WTC11 (cell line): ENCODE measurements at regions not wholly inside any gene's neighbourhood (a gene's known extent, or its start where the extent isn't known, plus 50 kb on each side); places are given as distances from the start of the nearest gene placed in this dataset.

ENCODE experiments used
- ATAC-seq: fragments of 200-7000 bp; cut with Tn5 transposase; 2 replicates; pipeline ENCODE4 v1.10.0; 2021; ENCODE audit warnings: mild to moderate bottlenecking, moderate library complexity
- CTCF ChIA-PET: fragments of 300-600 bp; sonication (Branson Sonifier 250); formaldehyde crosslinking; loops from one replicate; lab custom pipeline; 2021; ENCODE audit warnings: antibody characterized with exemption; lab: Charles Lee
- POLR2A ChIA-PET: fragments of 350-600 bp; sonication (Branson Sonifier 250); formaldehyde crosslinking; loops from one replicate; lab custom pipeline; 2021; ENCODE audit warnings: antibody characterized with exemption; lab: Charles Lee
- DNase-seq: peaks from one replicate; pipeline ENCODE4 v3.0.0; 2021; ENCODE audit warnings: low spot score
- H3K27ac Mint-ChIP-seq: 2 replicates; pipeline ENCODE4 v1.8.0; 2021; ENCODE audit warnings: mixed read lengths
- H3K27me3 Mint-ChIP-seq: 2 replicates; pipeline ENCODE4 v1.8.0; 2021; ENCODE audit warnings: low read depth, mild to moderate bottlenecking, moderate library complexity, mixed read lengths
- H3K36me3 Mint-ChIP-seq: 2 replicates; pipeline ENCODE4 v1.8.0; 2021; ENCODE audit warnings: mixed read lengths
- H3K4me1 Mint-ChIP-seq: 2 replicates; pipeline ENCODE4 v1.8.0; 2022; ENCODE audit warnings: mixed read lengths
- H3K4me3 Mint-ChIP-seq: 2 replicates; pipeline ENCODE4 v1.8.0; 2021; ENCODE audit warnings: mild to moderate bottlenecking, moderate library complexity, mixed read lengths
- H3K9me3 Mint-ChIP-seq: 2 replicates; pipeline ENCODE4 v1.8.0; 2021; ENCODE audit warnings: mixed read lengths
- ATF2 ChIP-seq: sonication (generic); formaldehyde crosslinking; IDR thresholded peaks from 2 replicates; pipeline ENCODE4 v1.8.1; 2022; ENCODE audit warnings: low read depth, missing genetic modification reagents, borderline replicate concordance
- ATF6 ChIP-seq: sonication (generic); formaldehyde crosslinking; IDR thresholded peaks from 2 replicates; pipeline ENCODE4 v1.8.1; 2023; ENCODE audit warnings: mild to moderate bottlenecking, missing genetic modification reagents
- E2F1 ChIP-seq: sonication (generic); formaldehyde crosslinking; IDR thresholded peaks from 2 replicates; pipeline ENCODE4 v1.8.0; 2022; ENCODE audit warnings: mild to moderate bottlenecking, missing genetic modification reagents
- ELF4 ChIP-seq: sonication (generic); formaldehyde crosslinking; IDR thresholded peaks from 2 replicates; pipeline ENCODE4 v1.8.1; 2022; ENCODE audit warnings: low read depth, mild to moderate bottlenecking, moderate library complexity, missing genetic modification reagents
- MAX ChIP-seq: sonication (generic); formaldehyde crosslinking; IDR thresholded peaks from 2 replicates; pipeline ENCODE4 v1.8.0; 2022; ENCODE audit warnings: mild to moderate bottlenecking, missing genetic modification reagents
- MLX ChIP-seq: sonication (generic); formaldehyde crosslinking; IDR thresholded peaks from 2 replicates; pipeline ENCODE4 v1.8.1; 2023; ENCODE audit warnings: mild to moderate bottlenecking, missing genetic modification reagents, moderate library complexity
- MXD4 ChIP-seq: fragments of 250-450 bp; sonication (Bioruptor Pico); IDR thresholded peaks from 2 replicates; pipeline ENCODE4 v1.8.0; 2021; ENCODE audit warnings: mild to moderate bottlenecking, moderate library complexity, borderline replicate concordance
- OVOL2 ChIP-seq: fragments of 250-450 bp; sonication (Bioruptor Pico); IDR thresholded peaks from 2 replicates; pipeline ENCODE4 v1.9.0; 2021; ENCODE audit warnings: mild to moderate bottlenecking, borderline replicate concordance
- PRDM15 ChIP-seq: sonication (generic); formaldehyde crosslinking; IDR thresholded peaks from 2 replicates; pipeline ENCODE4 v1.8.0; 2022; ENCODE audit warnings: missing genetic modification reagents
- PREB ChIP-seq: sonication (generic); formaldehyde crosslinking; IDR thresholded peaks from 2 replicates; pipeline ENCODE4 v1.8.1; 2022; ENCODE audit warnings: mild to moderate bottlenecking, missing genetic modification reagents, moderate library complexity, borderline replicate concordance
- SOX15 ChIP-seq: fragments of 250-450 bp; sonication (Bioruptor Pico); IDR thresholded peaks from 2 replicates; pipeline ENCODE4 v1.9.0; 2021; ENCODE audit warnings: mild to moderate bottlenecking
- TP53 ChIP-seq: sonication (generic); formaldehyde crosslinking; IDR thresholded peaks from 2 replicates; pipeline ENCODE4 v1.8.1; 2023; ENCODE audit warnings: mild to moderate bottlenecking, missing genetic modification reagents
- ZMAT4 ChIP-seq: fragments of 250-450 bp; sonication (Bioruptor Pico); IDR thresholded peaks from 2 replicates; pipeline ENCODE4 v1.9.0; 2021; ENCODE audit warnings: mild to moderate bottlenecking
- ZNF121 ChIP-seq: sonication (generic); formaldehyde crosslinking; IDR thresholded peaks from 2 replicates; pipeline ENCODE4 v1.8.0; 2023; ENCODE audit warnings: missing genetic modification reagents
- ZNF138 ChIP-seq: sonication (generic); formaldehyde crosslinking; conservative IDR thresholded peaks from 2 replicates; pipeline ENCODE4 v1.8.1; 2022; ENCODE audit warnings: mild to moderate bottlenecking, moderate library complexity, missing genetic modification reagents
- ZNF232 ChIP-seq: sonication (generic); formaldehyde crosslinking; IDR thresholded peaks from 2 replicates; pipeline ENCODE4 v1.8.0; 2022; ENCODE audit warnings: mild to moderate bottlenecking, missing genetic modification reagents
- ZNF281 ChIP-seq: sonication (generic); formaldehyde crosslinking; IDR thresholded peaks from 2 replicates; pipeline ENCODE4 v1.8.0; 2023; ENCODE audit warnings: mild to moderate bottlenecking, missing genetic modification reagents
- ZNF671 ChIP-seq: fragments of 250-450 bp; sonication (Bioruptor Pico); IDR thresholded peaks from 2 replicates; pipeline ENCODE4 v1.8.0; 2021; ENCODE audit warnings: mild to moderate bottlenecking

GRCh38 chr2:58414506-58414905 is 173.4 kb upstream of the FANCL start:
- no peaks in the 10 kb centered on the region for H3K27me3 Mint-ChIP-seq
- H3K36me3 Mint-ChIP-seq: no peaks in the 10 kb centered on the region
- ATAC-seq: no peak
- H3K9me3 Mint-ChIP-seq: no peaks in the 10 kb centered on the region
- TF ChIP-seq ZNF232 (CRISPR knock-in tag) (no peak), ATF2 (no peak), MXD4 (no peak), ATF6 (no peak), ZNF281 (CRISPR knock-in tag) (no peak), ZNF121 (no peak), SOX15 (CRISPR knock-in tag) (no peak), TP53 (CRISPR knock-in tag) (no peak), ZMAT4 (CRISPR knock-in tag) (no peak), OVOL2 (CRISPR knock-in tag) (no peak), ELF4 (CRISPR knock-in tag) (no peak), ZNF671 (no peak), ZNF138 (no peak), E2F1 (CRISPR knock-in tag) (no peak), MLX (CRISPR knock-in tag) (no peak), MAX (CRISPR knock-in tag) (no peak), PRDM15 (CRISPR knock-in tag) (no peak), PREB (no peak)
- DNase-seq: no peak
- no peaks in the 10 kb centered on the region for H3K4me1 Mint-ChIP-seq
- no peak overlapping the region for H3K27ac Mint-ChIP-seq
- ChIA-PET POLR2A (no interaction called here), CTCF (no interaction called here)
- H3K4me3 Mint-ChIP-seq: no peak overlapping the region
